Dendritic cell treated with granulocyte-macrophage colony-stimulating factor and Interleukin-4, amounts not matched to agents 40 ng/mL and 50 ng/mL, for 4 days (primary cell): ENCODE measurements at regions not wholly inside any gene's neighbourhood (a gene's known extent, or its start where the extent isn't known, plus 50 kb on each side); places are given as distances from the start of the nearest gene placed in this dataset.

ENCODE experiments used
- H3K27ac Mint-ChIP-seq: one replicate; pipeline ENCODE4 v1.8.0; 2022; ENCODE audit warnings: mild to moderate bottlenecking, mixed read lengths
- H3K27me3 Mint-ChIP-seq: one replicate; pipeline ENCODE4 v1.8.0; 2022; ENCODE audit warnings: mild to moderate bottlenecking, mixed read lengths
- H3K36me3 Mint-ChIP-seq: one replicate; pipeline ENCODE4 v1.8.0; 2022; ENCODE audit warnings: low read depth, mixed read lengths
- H3K4me1 Mint-ChIP-seq: one replicate; pipeline ENCODE4 v1.8.0; 2022; ENCODE audit warnings: low read depth, mixed read lengths
- H3K4me3 Mint-ChIP-seq: one replicate; pipeline ENCODE4 v1.8.0; 2022; ENCODE audit warnings: mild to moderate bottlenecking, moderate library complexity, mixed read lengths
- H3K9me3 Mint-ChIP-seq: one replicate; pipeline ENCODE4 v1.8.0; 2022; ENCODE audit warnings: mixed read lengths
- intact Hi-C: fragments of 100-400 bp; cut with micrococcal nuclease; formaldehyde crosslinking; loops from one replicate; pipeline ENCODE4 v1.15.0; 2022

DNA sequence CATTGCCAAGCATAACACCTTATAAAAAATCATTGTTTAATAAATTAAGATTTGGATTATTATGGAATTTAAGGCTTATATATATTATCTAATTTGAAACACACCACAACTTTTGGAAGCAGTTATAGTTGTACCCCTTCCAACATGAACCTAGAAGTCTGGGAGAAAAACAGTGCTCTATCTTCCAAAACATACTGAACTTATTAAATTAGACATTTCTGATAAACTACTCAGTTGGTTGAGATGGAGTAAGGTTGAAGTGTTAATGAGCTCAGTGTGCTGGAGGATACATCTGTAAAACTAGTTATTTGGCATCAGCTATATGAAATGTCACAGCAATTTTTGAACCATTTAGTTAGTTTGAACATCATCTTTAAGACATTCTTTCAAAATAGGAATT is 227.4 kb downstream of the ALX1 start:
- no peaks in the 10 kb centered on the region for H3K36me3 Mint-ChIP-seq
- intact Hi-C loops: no loop called here
- no peak overlapping the region for H3K27ac Mint-ChIP-seq
- no peaks in the 10 kb centered on the region for H3K4me1 Mint-ChIP-seq
- no peaks in the 10 kb centered on the region for H3K9me3 Mint-ChIP-seq
- no peaks in the 10 kb centered on the region for H3K27me3 Mint-ChIP-seq
- no peak overlapping the region for H3K4me3 Mint-ChIP-seq

DNA sequence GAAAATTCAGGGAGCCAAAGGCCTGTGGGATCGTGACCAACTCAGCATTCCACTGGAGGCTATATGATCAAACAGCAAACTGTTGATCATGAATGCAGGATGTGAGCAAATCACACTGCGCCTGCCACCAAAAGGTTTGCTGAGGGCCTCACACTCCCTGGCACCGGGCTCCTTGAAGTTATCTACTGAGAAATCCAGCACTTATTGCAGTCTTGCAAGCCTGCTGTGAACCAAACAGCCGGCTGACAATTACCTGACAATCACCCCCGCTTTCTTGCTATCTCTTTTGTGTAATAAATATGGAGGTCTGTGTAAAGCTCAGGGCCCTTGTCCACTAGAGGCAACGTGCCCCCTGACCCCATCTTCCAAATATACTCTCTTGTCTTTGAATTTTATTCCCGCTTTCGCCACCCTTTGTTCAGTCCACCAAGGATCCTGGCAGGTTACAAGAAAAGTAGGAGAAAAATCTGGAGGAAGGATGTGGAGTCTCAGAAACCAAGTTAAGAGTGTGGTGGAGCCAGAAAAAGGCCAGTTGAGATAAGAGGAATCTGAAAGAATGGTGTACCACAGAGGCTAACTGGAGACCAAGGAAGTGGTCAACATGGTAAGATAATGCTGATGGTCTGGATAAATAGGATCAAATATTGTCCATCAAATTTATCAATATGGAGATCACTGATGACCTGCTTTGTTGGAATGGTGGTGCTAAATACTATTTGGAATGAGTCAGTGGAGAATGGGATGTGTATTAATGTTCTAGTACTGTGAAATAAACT is 229.2 kb downstream of the ALX1 start:
- Mint-ChIP-seq H3K9me3 (no peaks in the 10 kb centered on the region), H3K27me3 (no peaks in the 10 kb centered on the region), H3K27ac (no peak overlapping the region), H3K4me3 (no peak overlapping the region), H3K4me1 (no peaks in the 10 kb centered on the region), H3K36me3 (no peaks in the 10 kb centered on the region)
- intact Hi-C loops: no loop called here

DNA sequence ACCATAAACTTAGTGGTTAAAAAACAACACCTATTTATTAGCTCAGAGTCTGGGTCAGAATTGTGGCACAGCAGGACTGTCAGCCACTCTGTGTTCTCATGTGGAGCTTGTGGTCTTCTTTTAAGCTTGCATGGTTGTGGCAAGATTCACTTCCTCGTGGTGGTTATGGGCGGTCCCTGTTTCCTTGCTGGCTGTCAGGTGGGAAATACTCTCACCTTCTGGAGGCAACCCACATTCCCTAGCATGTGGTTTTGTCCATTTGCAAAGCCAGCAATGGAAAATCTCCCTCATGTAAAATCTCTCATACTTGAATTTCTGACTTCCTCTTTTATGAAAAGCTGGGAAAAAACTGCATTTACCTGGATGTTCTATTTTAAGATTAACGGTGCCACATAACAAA is 229.8 kb downstream of the ALX1 start:
- Mint-ChIP-seq H3K9me3 (no peaks in the 10 kb centered on the region), H3K27me3 (no peaks in the 10 kb centered on the region), H3K36me3 (no peaks in the 10 kb centered on the region), H3K27ac (no peak overlapping the region), H3K4me1 (no peaks in the 10 kb centered on the region), H3K4me3 (no peak overlapping the region)
- intact Hi-C loops: no loop called here

DNA sequence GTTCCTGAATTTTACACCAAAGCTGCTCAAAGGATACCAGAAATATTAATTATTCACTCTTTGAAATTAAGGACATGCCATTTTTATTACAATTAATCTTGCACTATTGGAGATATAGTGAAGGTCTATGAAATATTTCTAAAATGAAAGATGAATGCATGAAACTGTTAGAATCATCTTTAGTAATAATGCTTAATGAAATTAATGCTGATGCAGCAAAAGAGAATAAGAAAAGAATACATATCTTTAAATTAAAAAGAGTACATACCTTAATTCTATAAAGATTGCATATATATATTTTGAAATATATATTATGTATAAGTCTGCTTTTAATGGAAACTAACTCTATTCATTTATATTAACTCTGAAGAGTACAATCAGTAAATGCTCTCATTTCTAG is 236.0 kb downstream of the ALX1 start:
- Mint-ChIP-seq H3K4me3 (no peak overlapping the region), H3K4me1 (no peaks in the 10 kb centered on the region)
- intact Hi-C loops: no loop called here

DNA sequence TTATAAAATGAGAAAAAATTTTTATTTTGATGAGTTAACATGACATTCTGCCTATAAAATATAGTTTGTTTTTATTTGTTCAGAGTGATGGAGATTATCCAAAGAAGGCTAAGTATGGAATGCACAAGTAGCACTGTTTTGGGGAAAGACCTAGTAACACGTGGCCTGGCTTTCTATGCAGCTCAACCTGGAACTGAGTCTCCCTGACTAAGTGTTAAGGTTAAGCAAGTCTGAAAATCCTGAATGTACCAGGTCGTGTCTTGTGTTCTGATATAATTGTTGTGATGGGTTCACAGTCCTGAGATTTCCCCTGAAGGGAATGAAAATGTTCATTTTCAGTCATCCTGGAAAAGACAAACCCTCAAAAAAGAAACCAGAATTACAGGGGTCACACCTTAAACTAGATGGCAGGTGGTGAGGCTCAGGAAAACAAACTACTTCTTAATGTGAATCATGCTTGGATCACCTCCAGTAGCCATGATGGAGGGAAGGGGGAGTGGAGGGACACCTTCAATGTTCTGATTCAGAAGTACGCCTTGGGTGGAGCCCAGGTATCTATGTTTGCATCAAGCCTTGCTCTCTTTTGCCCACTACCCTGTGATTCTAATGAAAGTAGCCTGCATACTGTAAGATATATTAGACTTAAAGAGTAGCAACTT is 236.8 kb downstream of the ALX1 start:
- Mint-ChIP-seq H3K27ac (no peak overlapping the region), H3K36me3 (no peaks in the 10 kb centered on the region), H3K9me3 (no peaks in the 10 kb centered on the region), H3K4me1 (no peaks in the 10 kb centered on the region), H3K4me3 (no peak overlapping the region), H3K27me3 (no peaks in the 10 kb centered on the region)
- intact Hi-C loops: no loop called here

More for the DNA sequence above, 236.0 kb downstream of the ALX1 start:
- H3K27ac Mint-ChIP-seq: no peak overlapping the region
- H3K9me3 Mint-ChIP-seq: no peaks in the 10 kb centered on the region
- H3K36me3 Mint-ChIP-seq: no peaks in the 10 kb centered on the region
- H3K27me3 Mint-ChIP-seq: no peaks in the 10 kb centered on the region

DNA sequence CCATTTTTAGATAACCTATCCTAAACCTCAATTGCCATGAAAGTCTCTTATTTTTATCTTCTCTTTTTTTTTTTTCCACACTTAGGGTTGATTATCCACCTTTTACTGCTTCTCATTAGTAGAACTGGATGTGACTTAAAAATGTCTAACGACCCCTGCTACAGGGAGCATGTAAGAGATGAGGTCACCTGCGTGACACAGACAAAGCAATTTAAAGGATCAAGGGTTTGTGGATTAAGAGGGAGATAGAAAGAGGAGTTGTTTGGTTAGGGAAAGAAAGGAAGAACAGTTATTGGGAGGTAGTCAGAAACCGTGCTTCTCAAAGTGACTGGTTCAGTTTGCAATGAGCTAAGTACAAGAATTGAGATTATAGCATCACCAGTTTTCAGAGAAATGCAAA is 239.1 kb downstream of the ALX1 start:
- H3K27ac Mint-ChIP-seq: no peak overlapping the region
- H3K9me3 Mint-ChIP-seq: no peaks in the 10 kb centered on the region
- no peaks in the 10 kb centered on the region for H3K4me1 Mint-ChIP-seq
- no peaks in the 10 kb centered on the region for H3K36me3 Mint-ChIP-seq
- intact Hi-C loops: no loop called here
- no peaks in the 10 kb centered on the region for H3K27me3 Mint-ChIP-seq
- no peak overlapping the region for H3K4me3 Mint-ChIP-seq

DNA sequence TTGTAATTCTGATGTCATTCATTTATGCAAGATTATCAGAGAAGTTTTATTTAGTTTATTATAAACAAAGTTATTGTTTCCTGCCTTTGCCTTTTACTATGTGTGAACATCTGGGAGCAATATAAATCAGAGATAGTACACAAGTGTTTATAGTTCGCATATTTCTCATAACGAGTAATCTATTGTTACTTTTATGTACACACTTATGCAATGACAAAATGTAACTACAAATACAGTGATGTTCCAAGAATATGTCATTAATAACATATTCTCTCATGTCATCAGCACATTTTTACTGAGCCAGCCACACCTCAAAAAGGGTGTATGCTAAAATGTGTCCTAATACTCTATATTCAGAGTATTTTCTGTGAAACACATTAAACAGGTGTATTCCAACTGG is 243.2 kb downstream of the ALX1 start:
- intact Hi-C loops: no loop called here
- Mint-ChIP-seq H3K27me3 (no peaks in the 10 kb centered on the region), H3K4me3 (no peak overlapping the region), H3K36me3 (no peaks in the 10 kb centered on the region), H3K9me3 (no peaks in the 10 kb centered on the region), H3K27ac (no peak overlapping the region), H3K4me1 (no peaks in the 10 kb centered on the region)

DNA sequence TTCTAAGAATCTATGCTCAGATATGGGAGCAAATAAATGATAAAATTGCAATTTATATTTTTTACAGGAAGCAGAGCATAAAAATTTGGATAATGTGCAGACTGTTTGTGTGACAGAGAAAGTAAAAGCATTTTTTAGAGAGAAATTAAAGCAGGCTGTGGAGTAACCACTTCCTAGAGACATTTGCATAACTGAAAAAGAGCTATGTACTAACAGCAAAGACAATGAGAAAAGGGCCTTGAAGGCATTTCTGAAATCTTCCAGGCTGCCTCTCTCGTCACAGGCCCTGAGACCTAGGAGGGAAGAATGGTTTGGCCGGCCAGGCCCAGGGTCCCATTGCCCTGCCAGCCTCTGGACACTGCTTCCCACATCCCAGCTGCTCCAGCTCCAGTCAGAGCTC is 247.2 kb downstream of the ALX1 start:
- Mint-ChIP-seq H3K27ac (no peak overlapping the region), H3K9me3 (no peaks in the 10 kb centered on the region), H3K27me3 (no peaks in the 10 kb centered on the region), H3K4me3 (no peak overlapping the region), H3K4me1 (no peaks in the 10 kb centered on the region), H3K36me3 (no peaks in the 10 kb centered on the region)
- intact Hi-C loops: no loop called here

DNA sequence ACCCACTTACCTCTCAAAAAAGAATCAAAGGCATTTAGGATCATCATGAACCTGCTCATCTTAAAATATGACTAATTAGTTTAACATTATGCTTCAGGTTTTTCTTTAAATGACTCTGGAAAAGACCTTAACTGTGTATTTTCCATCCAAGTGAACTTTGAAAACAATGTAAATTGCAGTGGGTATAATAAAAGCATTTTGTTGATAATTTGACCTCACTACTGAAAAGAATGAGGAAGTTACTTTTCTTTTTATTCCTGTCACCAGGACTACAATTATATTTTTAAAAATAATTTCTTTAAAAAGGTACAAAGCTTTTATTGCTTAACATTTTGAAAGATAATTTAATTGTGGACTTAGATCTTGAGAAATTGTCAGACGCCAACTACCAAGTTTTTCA is 249.9 kb downstream of the ALX1 start:
- Mint-ChIP-seq H3K4me1 (no peaks in the 10 kb centered on the region), H3K4me3 (no peak overlapping the region), H3K36me3 (no peaks in the 10 kb centered on the region), H3K27ac (no peak overlapping the region), H3K27me3 (no peaks in the 10 kb centered on the region), H3K9me3 (no peaks in the 10 kb centered on the region)
- intact Hi-C loops: no loop called here

DNA sequence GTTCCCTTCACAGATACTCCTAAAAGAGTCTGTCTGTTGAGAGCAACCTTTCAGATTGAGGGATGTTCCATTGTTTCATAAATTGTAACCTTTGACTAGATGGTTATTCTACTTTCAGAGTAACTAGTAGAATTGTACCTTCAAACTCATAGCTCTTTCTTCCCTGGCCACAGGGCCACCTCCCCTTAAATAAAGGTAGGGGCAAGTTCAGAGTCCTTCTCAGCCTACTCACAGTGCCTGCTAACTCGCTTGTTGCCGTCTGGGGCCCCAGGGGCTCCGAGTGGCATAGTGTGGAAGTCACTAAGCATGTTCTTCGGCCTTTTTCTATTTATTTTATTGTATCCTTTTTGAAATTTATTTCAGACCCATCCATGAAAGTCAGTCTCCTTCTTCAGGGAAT is 250.4 kb downstream of the ALX1 start:
- no peaks in the 10 kb centered on the region for H3K9me3 Mint-ChIP-seq
- intact Hi-C loops: no loop called here
- no peak overlapping the region for H3K27ac Mint-ChIP-seq
- H3K4me1 Mint-ChIP-seq: no peaks in the 10 kb centered on the region
- H3K36me3 Mint-ChIP-seq: no peaks in the 10 kb centered on the region
- H3K27me3 Mint-ChIP-seq: no peaks in the 10 kb centered on the region
- H3K4me3 Mint-ChIP-seq: no peak overlapping the region

DNA sequence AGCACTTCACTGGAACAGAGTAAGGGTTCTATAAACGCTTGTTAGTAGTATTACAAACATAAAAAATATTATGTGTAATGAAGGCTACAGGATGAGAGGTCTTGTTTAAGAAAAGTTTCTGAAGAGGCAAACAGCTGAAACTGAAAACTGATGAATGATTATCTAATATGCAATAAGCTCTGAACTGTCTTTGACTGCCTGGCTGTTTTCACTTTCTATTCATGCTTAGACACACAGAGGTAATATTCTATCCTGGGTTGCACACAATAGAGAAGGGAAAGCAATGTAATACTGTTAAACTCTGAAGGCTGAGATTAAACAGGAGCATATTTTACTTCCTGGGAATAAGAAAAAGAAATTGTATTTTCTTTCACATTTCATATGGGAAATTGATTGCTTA is 251.3 kb downstream of the ALX1 start:
- H3K36me3 Mint-ChIP-seq: no peaks in the 10 kb centered on the region
- intact Hi-C loops: no loop called here

DNA sequence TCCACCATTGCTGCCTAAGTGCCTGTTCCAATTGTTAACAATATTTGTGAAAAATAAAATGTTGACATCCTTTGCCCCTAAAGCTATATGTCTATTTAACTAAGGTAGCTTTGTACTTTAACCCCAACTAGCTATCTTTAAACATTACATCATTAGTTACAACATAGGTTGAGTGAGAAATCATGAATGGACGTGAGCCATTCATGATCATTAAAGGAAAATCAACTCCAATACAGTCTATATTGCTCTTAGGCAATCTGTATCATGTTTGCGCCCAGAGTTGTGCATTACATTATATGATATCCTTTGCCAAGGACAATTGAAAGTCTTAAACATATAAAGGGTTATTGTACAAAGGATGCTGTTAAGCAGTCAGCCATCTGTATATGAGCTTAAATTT is 269.6 kb downstream of the ALX1 start:
- Mint-ChIP-seq H3K4me3 (no peak overlapping the region), H3K27me3 (no peaks in the 10 kb centered on the region), H3K36me3 (no peaks in the 10 kb centered on the region), H3K9me3 (no peaks in the 10 kb centered on the region), H3K27ac (no peak overlapping the region), H3K4me1 (no peaks in the 10 kb centered on the region)
- intact Hi-C loops: no loop called here

More for the DNA sequence above, 251.3 kb downstream of the ALX1 start:
- H3K4me3 Mint-ChIP-seq: no peak overlapping the region
- H3K9me3 Mint-ChIP-seq: no peaks in the 10 kb centered on the region
- H3K4me1 Mint-ChIP-seq: no peaks in the 10 kb centered on the region
- no peak overlapping the region for H3K27ac Mint-ChIP-seq
- H3K27me3 Mint-ChIP-seq: no peaks in the 10 kb centered on the region

DNA sequence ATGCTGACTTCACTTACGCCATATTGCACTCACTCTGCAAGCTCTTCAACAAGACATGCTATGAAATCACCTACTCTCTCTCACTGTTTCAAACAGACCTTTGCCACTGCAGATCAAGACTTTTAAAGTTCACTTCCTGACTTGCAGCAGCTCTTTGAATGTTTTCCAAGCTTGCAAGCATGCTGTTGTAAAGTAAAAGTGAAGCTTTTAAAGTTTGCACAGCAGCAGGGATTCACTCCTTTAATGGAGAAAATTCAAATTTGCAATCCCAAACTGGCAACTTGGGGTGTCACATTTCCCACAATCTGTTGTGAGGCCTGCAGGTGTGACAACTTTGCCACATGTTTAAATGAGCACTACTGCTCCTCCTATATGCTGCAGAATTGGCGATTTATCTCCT is 270.9 kb downstream of the ALX1 start:
- H3K27ac Mint-ChIP-seq: no peak overlapping the region
- H3K4me3 Mint-ChIP-seq: no peak overlapping the region
- H3K4me1 Mint-ChIP-seq: no peaks in the 10 kb centered on the region
- H3K36me3 Mint-ChIP-seq: no peaks in the 10 kb centered on the region
- intact Hi-C loops: no loop called here
- H3K27me3 Mint-ChIP-seq: no peaks in the 10 kb centered on the region
- H3K9me3 Mint-ChIP-seq: no peaks in the 10 kb centered on the region

DNA sequence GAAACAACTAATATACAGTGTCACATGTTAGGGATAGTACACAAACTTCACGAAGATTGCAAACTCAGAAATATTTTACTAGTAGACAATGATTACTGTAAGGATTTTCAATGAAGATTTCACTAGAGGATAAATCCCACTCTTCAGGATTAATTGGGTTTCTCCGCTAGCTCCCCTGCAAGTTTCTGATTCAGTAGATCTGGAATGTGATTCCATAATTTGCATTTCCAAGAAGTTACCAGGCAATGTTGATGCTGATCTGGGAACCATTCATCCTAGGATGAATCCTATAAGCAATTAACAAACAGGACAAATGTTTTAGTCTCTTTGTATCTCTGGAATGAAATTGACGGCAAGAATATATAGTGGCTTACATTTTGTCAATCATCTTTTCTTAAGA is 272.4 kb downstream of the ALX1 start:
- Mint-ChIP-seq H3K27ac (no peak overlapping the region), H3K27me3 (no peaks in the 10 kb centered on the region), H3K4me1 (no peaks in the 10 kb centered on the region), H3K36me3 (no peaks in the 10 kb centered on the region), H3K9me3 (no peaks in the 10 kb centered on the region), H3K4me3 (no peak overlapping the region)
- intact Hi-C loops: no loop called here

DNA sequence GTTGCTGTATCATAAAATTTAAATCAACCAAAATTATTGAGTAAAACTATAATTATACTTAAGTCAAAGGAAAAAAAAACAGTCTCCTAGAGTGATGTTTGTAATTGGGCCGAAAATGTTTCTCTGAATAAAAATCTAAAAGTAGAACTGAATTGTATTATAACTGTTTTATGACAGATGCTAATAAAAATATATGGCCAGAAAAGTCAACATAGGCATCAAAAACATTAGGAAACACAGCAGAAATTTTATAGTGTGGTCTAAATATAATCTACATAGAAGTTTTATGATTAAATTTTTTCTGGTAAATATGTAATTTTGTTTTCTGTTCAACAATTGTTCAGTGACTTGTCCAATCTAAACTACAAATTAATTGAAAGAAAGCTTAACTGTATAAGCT is 277.8 kb downstream of the ALX1 start:
- H3K27me3 Mint-ChIP-seq: no peaks in the 10 kb centered on the region
- no peaks in the 10 kb centered on the region for H3K4me1 Mint-ChIP-seq
- H3K4me3 Mint-ChIP-seq: no peak overlapping the region
- no peaks in the 10 kb centered on the region for H3K36me3 Mint-ChIP-seq
- intact Hi-C loops: loop anchor here (5.0 kb wide), 1 partner anchor 106 kb away; no protein-coding TSS in a partner anchor
- no peak overlapping the region for H3K27ac Mint-ChIP-seq
- no peaks in the 10 kb centered on the region for H3K9me3 Mint-ChIP-seq
